ENCODE measurements at regions not wholly inside any gene's neighbourhood (a gene's known extent, or its start where the extent isn't known, plus 50 kb on each side); places are given as distances from the start of the nearest gene placed in this dataset.

DNA sequence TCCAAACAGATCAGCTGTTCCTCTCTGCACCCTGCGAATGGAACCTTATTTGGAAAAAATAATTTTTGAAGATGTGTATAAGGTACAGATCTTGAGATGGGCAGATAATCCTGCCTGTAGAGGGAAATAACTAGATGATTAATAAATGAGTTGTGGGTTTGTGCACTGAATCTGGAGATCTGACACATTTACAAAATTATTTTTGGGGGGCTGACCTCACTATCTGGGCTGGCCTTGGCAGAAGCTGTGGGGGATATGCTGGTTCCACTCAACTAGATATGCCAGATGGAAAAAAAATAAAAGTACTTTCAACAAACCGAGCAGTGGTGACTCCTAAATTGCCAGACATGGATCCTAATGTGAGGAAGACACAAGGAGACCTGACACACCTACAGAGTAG is 552.2 kb upstream of the AMELY start:
- TF ChIP-seq, protein P1, sequence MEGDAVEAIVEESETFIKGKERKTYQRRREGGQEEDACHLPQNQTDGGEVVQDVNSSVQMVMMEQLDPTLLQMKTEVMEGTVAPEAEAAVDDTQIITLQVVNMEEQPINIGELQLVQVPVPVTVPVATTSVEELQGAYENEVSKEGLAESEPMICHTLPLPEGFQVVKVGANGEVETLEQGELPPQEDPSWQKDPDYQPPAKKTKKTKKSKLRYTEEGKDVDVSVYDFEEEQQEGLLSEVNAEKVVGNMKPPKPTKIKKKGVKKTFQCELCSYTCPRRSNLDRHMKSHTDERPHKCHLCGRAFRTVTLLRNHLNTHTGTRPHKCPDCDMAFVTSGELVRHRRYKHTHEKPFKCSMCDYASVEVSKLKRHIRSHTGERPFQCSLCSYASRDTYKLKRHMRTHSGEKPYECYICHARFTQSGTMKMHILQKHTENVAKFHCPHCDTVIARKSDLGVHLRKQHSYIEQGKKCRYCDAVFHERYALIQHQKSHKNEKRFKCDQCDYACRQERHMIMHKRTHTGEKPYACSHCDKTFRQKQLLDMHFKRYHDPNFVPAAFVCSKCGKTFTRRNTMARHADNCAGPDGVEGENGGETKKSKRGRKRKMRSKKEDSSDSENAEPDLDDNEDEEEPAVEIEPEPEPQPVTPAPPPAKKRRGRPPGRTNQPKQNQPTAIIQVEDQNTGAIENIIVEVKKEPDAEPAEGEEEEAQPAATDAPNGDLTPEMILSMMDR (IDR thresholded peaks at IDR 0.05; ENCODE audit: poor library complexity, severe bottlenecking) = no peak
- no peak for TF ChIP-seq POLR2AphosphoS5 (IDR thresholded peaks at IDR 0.05)
- TF ChIP-seq, protein P2, sequence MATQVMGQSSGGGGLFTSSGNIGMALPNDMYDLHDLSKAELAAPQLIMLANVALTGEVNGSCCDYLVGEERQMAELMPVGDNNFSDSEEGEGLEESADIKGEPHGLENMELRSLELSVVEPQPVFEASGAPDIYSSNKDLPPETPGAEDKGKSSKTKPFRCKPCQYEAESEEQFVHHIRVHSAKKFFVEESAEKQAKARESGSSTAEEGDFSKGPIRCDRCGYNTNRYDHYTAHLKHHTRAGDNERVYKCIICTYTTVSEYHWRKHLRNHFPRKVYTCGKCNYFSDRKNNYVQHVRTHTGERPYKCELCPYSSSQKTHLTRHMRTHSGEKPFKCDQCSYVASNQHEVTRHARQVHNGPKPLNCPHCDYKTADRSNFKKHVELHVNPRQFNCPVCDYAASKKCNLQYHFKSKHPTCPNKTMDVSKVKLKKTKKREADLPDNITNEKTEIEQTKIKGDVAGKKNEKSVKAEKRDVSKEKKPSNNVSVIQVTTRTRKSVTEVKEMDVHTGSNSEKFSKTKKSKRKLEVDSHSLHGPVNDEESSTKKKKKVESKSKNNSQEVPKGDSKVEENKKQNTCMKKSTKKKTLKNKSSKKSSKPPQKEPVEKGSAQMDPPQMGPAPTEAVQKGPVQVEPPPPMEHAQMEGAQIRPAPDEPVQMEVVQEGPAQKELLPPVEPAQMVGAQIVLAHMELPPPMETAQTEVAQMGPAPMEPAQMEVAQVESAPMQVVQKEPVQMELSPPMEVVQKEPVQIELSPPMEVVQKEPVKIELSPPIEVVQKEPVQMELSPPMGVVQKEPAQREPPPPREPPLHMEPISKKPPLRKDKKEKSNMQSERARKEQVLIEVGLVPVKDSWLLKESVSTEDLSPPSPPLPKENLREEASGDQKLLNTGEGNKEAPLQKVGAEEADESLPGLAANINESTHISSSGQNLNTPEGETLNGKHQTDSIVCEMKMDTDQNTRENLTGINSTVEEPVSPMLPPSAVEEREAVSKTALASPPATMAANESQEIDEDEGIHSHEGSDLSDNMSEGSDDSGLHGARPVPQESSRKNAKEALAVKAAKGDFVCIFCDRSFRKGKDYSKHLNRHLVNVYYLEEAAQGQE (IDR thresholded peaks at IDR 0.05; ENCODE audit: borderline replicate concordance) = no peak
- TF ChIP-seq TAF1 (IDR thresholded peaks at IDR 0.05; ENCODE audit: low read depth) = no peak
- no peaks in the 10 kb centered on the region for H3K9me3 ChIP-seq (ENCODE audit: low read length)
- no peak overlapping the region for H3K4me3 ChIP-seq (ENCODE audit: low read length)
- H3K36me3 ChIP-seq (ENCODE audit: insufficient read depth, low read length) = no peaks in the 10 kb centered on the region
- no peak overlapping the region for H3K9ac ChIP-seq (ENCODE audit: low read length)
- no peaks in the 10 kb centered on the region for H3K27me3 ChIP-seq (ENCODE audit: insufficient read depth, low read depth, low read length)
- H3K9me2 ChIP-seq (ENCODE audit: insufficient read depth, low read length) = no peaks in the 10 kb centered on the region
- no peaks in the 10 kb centered on the region for H4K20me1 ChIP-seq (ENCODE audit: insufficient read depth)
- H3K27ac ChIP-seq (ENCODE audit: low read length) = no peak overlapping the region
- H3K4me2 ChIP-seq (ENCODE audit: low read length) = no peak overlapping the region
- H3K79me2 ChIP-seq (replicated peaks; ENCODE audit: insufficient read depth, low read length) = no peaks in the 10 kb centered on the region
- no peaks in the 10 kb centered on the region for H3F3A ChIP-seq (ENCODE audit: insufficient read depth, low read length, poor library complexity, severe bottlenecking)
- H2AFZ ChIP-seq (ENCODE audit: low read depth, low read length) = no peak overlapping the region

DNA sequence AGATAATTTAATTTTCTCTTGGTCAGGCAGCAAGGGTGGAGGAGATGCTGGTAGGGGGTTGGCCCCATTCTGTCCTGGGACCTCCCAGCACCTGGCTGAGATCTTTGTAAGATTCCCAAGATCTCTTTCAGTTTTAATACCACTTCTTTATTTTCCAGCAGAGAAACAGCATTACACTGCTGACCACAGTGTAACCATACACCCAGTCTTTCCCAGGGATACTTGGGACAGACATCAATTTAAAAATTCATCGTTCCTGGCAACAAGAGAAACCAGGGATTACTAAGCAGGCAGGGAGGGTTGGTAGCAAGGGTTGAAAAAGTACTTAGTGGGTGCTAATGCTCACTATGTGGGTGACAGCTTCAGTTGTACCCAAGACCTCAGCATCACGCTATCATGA is 551.6 kb upstream of the AMELY start:
- no peak overlapping the region for H3K4me2 ChIP-seq (ENCODE audit: low read length)
- no peaks in the 10 kb centered on the region for H4K20me1 ChIP-seq (ENCODE audit: insufficient read depth)
- H3K79me2 ChIP-seq (replicated peaks; ENCODE audit: insufficient read depth, low read length) = no peaks in the 10 kb centered on the region
- no peaks in the 10 kb centered on the region for H3K9me2 ChIP-seq (ENCODE audit: insufficient read depth, low read length)
- TF ChIP-seq EP300 (conservative IDR thresholded peaks at IDR 0.05; ENCODE audit: poor library complexity, severe bottlenecking) (no peak), RAD21 (conservative IDR thresholded peaks at IDR 0.05) (no peak), MXI1 (conservative IDR thresholded peaks at IDR 0.05; ENCODE audit: poor library complexity, severe bottlenecking) (no peak), TAF1 (IDR thresholded peaks at IDR 0.05; ENCODE audit: low read depth) (no peak), SMC3 (conservative IDR thresholded peaks at IDR 0.05; ENCODE audit: poor library complexity) (no peak), EZH2 (IDR thresholded peaks at IDR 0.05; ENCODE audit: borderline replicate concordance, insufficient read depth, low read length, poor library complexity, severe bottlenecking) (no peak), POLR2AphosphoS5 (IDR thresholded peaks at IDR 0.05) (no peak)
- TF ChIP-seq, protein P2 (IDR thresholded peaks at IDR 0.05; ENCODE audit: borderline replicate concordance) = no peak
- TF ChIP-seq, protein P1 (IDR thresholded peaks at IDR 0.05; ENCODE audit: poor library complexity, severe bottlenecking) = no peak
- H3K9ac ChIP-seq (ENCODE audit: low read length) = no peak overlapping the region
- no peaks in the 10 kb centered on the region for H3K27me3 ChIP-seq (ENCODE audit: insufficient read depth, low read depth, low read length)
- H3F3A ChIP-seq (ENCODE audit: insufficient read depth, low read length, poor library complexity, severe bottlenecking) = no peaks in the 10 kb centered on the region
- no peaks in the 10 kb centered on the region for H3K36me3 ChIP-seq (ENCODE audit: insufficient read depth, low read length)
- H2AFZ ChIP-seq (ENCODE audit: low read depth, low read length) = no peak overlapping the region
- H3K27ac ChIP-seq (ENCODE audit: low read length) = no peak overlapping the region
- no peaks in the 10 kb centered on the region for H3K9me3 ChIP-seq (ENCODE audit: low read length)
- H3K4me3 ChIP-seq (ENCODE audit: low read length) = no peak overlapping the region
